ENCODE measurements at regions not wholly inside any gene's neighbourhood (a gene's known extent, or its start where the extent isn't known, plus 50 kb on each side); places are given as distances from the start of the nearest gene placed in this dataset.

DNA sequence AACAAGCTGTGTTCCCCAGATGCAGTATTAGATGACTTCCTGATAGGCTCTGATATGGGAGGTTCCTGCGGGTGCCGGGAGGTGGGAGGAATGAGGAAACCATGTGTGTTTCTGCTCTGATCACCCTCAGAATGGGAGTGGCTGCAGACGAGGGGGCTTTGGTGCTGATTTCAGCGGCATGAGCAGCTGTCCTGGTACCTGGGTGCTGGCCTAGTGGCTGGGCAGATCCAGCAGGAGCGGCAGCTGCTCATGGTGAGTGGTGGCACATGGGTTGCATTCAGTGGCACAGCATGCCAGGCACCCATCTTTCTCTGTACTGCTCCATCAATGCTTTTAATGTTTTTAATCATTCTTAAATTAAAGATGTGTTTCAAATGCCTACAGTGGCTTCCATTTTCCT, 177.2 kb upstream of the NETO1 start:
- Histone ChIP-seq H2AFZ (ENCODE audit: low read depth, low read length, poor library complexity, severe bottlenecking) (no peak overlapping the region), H3K9me2 (ENCODE audit: insufficient read depth) (no peaks in the 10 kb centered on the region), H3K9ac (ENCODE audit: low read length) (no peak overlapping the region), H3K79me2 (ENCODE audit: insufficient read depth, low read length) (no peaks in the 10 kb centered on the region), H4K20me1 (ENCODE audit: insufficient read depth) (no peaks in the 10 kb centered on the region), H3K4me2 (ENCODE audit: low read length) (no peak overlapping the region), H3K27ac (ENCODE audit: low read depth, low read length) (no peak overlapping the region), H3K36me3 (ENCODE audit: control insufficient read depth in 1 of 2, insufficient read depth in 2 of 2, low read length in 2 of 2) (no peaks in the 10 kb centered on the region), H3K4me1 (ENCODE audit: control insufficient read depth in 1 of 2, insufficient read depth in 2 of 2, low read length in 2 of 2) (no peaks in the 10 kb centered on the region), H3K4me3 (replicated peaks in 1 of 2; ENCODE audit: low read depth in 1 of 2, low read length in 2 of 2) (no peak overlapping the region), H3K27me3 (ENCODE audit: insufficient read depth, low read length) (no peaks in the 10 kb centered on the region), H3K9me3 (ENCODE audit: control insufficient read depth in 1 of 2, insufficient read depth in 1 of 2, low read depth in 1 of 2, low read length in 2 of 2) (peaks cover 11 to 17% of the 10 kb centered on the region in 2 experiments; a peak in 2 of 4 replicates)
- ChIA-PET CTCF (no interaction called here), RAD21 (ENCODE audit: low non-redundant PET in 1 of 2, low total read pairs in 2 of 2, uncharacterized antibody in 2 of 2, unreplicated experiment in 2 of 2) (no interaction called here), POLR2A (no interaction called here)
- no peak for ATAC-seq
- TF ChIP-seq, protein P1, sequence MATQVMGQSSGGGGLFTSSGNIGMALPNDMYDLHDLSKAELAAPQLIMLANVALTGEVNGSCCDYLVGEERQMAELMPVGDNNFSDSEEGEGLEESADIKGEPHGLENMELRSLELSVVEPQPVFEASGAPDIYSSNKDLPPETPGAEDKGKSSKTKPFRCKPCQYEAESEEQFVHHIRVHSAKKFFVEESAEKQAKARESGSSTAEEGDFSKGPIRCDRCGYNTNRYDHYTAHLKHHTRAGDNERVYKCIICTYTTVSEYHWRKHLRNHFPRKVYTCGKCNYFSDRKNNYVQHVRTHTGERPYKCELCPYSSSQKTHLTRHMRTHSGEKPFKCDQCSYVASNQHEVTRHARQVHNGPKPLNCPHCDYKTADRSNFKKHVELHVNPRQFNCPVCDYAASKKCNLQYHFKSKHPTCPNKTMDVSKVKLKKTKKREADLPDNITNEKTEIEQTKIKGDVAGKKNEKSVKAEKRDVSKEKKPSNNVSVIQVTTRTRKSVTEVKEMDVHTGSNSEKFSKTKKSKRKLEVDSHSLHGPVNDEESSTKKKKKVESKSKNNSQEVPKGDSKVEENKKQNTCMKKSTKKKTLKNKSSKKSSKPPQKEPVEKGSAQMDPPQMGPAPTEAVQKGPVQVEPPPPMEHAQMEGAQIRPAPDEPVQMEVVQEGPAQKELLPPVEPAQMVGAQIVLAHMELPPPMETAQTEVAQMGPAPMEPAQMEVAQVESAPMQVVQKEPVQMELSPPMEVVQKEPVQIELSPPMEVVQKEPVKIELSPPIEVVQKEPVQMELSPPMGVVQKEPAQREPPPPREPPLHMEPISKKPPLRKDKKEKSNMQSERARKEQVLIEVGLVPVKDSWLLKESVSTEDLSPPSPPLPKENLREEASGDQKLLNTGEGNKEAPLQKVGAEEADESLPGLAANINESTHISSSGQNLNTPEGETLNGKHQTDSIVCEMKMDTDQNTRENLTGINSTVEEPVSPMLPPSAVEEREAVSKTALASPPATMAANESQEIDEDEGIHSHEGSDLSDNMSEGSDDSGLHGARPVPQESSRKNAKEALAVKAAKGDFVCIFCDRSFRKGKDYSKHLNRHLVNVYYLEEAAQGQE (IDR thresholded peaks at IDR 0.05; ENCODE audit: low read depth): no peak
- no peak for TF ChIP-seq EGR1 (IDR thresholded peaks at IDR 0.05; ENCODE audit: low read depth)
- no peak for TF ChIP-seq ELF1 (IDR thresholded peaks at IDR 0.05; ENCODE audit: borderline replicate concordance, low read depth)
- TF ChIP-seq, protein P2, sequence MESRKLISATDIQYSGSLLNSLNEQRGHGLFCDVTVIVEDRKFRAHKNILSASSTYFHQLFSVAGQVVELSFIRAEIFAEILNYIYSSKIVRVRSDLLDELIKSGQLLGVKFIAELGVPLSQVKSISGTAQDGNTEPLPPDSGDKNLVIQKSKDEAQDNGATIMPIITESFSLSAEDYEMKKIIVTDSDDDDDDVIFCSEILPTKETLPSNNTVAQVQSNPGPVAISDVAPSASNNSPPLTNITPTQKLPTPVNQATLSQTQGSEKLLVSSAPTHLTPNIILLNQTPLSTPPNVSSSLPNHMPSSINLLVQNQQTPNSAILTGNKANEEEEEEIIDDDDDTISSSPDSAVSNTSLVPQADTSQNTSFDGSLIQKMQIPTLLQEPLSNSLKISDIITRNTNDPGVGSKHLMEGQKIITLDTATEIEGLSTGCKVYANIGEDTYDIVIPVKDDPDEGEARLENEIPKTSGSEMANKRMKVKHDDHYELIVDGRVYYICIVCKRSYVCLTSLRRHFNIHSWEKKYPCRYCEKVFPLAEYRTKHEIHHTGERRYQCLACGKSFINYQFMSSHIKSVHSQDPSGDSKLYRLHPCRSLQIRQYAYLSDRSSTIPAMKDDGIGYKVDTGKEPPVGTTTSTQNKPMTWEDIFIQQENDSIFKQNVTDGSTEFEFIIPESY (IDR thresholded peaks at IDR 0.05; ENCODE audit: extremely low read depth, insufficient replicate concordance, low read length): no peak
- no peak for TF ChIP-seq RAD21 (IDR thresholded peaks at IDR 0.05; ENCODE audit: low read depth)
- no peak for TF ChIP-seq CEBPB (IDR thresholded peaks at IDR 0.05; ENCODE audit: low read depth)
- no peak for TF ChIP-seq CBX3 (IDR thresholded peaks at IDR 0.05; ENCODE audit: low read depth)
- TF ChIP-seq JUND (IDR thresholded peaks at IDR 0.05): no peak
- TF ChIP-seq, protein P3, sequence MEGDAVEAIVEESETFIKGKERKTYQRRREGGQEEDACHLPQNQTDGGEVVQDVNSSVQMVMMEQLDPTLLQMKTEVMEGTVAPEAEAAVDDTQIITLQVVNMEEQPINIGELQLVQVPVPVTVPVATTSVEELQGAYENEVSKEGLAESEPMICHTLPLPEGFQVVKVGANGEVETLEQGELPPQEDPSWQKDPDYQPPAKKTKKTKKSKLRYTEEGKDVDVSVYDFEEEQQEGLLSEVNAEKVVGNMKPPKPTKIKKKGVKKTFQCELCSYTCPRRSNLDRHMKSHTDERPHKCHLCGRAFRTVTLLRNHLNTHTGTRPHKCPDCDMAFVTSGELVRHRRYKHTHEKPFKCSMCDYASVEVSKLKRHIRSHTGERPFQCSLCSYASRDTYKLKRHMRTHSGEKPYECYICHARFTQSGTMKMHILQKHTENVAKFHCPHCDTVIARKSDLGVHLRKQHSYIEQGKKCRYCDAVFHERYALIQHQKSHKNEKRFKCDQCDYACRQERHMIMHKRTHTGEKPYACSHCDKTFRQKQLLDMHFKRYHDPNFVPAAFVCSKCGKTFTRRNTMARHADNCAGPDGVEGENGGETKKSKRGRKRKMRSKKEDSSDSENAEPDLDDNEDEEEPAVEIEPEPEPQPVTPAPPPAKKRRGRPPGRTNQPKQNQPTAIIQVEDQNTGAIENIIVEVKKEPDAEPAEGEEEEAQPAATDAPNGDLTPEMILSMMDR (IDR thresholded peaks at IDR 0.05 in 2 of 3, conservative IDR thresholded peaks at IDR 0.05 in 1 of 3; ENCODE audit: borderline replicate concordance in 1 of 3, insufficient read depth in 1 of 3, low read depth in 2 of 3, low read length in 2 of 3): no peak
- TF ChIP-seq, protein P4, sequence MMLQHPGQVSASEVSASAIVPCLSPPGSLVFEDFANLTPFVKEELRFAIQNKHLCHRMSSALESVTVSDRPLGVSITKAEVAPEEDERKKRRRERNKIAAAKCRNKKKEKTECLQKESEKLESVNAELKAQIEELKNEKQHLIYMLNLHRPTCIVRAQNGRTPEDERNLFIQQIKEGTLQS (IDR thresholded peaks at IDR 0.05): no peak
- TF ChIP-seq TCF7L2 (IDR thresholded peaks at IDR 0.05; ENCODE audit: borderline replicate concordance, extremely low read depth, insufficient read depth, insufficient read length): no peak
- no peak for TF ChIP-seq SRF (IDR thresholded peaks at IDR 0.05; ENCODE audit: low read depth)
- no peak for TF ChIP-seq FOSL1 (IDR thresholded peaks at IDR 0.05; ENCODE audit: low read depth)
- TF ChIP-seq EZH2phosphoT487 (IDR thresholded peaks at IDR 0.05; ENCODE audit: borderline replicate concordance): no peak
- no peak for TF ChIP-seq ZFX (IDR thresholded peaks at IDR 0.05)
- no peak for TF ChIP-seq EZH2 (IDR thresholded peaks at IDR 0.05)
- TF ChIP-seq POLR2A (IDR thresholded peaks at IDR 0.05; ENCODE audit: borderline replicate concordance, extremely low read depth, insufficient read depth, insufficient read length): no peak
- no TSS peak for BruUV-seq (replicated peaks)
- intact Hi-C loops (cut with micrococcal nuclease): no loop called here
- no peak for DNase-seq (ENCODE audit: low read depth, low spot score)
